Ovary (tissue), 3 donors: ENCODE measurements at regions not wholly inside any gene's neighbourhood (a gene's known extent, or its start where the extent isn't known, plus 50 kb on each side); places are given as distances from the start of the nearest gene placed in this dataset.

Experiments
- EP300 ChIP-seq: sonication (generic); formaldehyde crosslinking; IDR thresholded peaks from one replicate; pipeline ENCODE4 v1.6.1; 2017; ENCODE audit warnings: antibody characterized with exemption
- POLR2A ChIP-seq: fragments of 450-650 bp; IDR thresholded peaks from one replicate; pipeline ENCODE4 v1.6.1; 2017; ENCODE audit warnings: antibody characterized with exemption, mild to moderate bottlenecking, moderate library complexity
- TF ChIP-seq, protein P1 (sequence below), 3 donors: fragments of 450-650 bp in 2 of 3; fragments of 200-600 bp in 1 of 3; IDR thresholded peaks; one replicate each; pipeline versions ENCODE4 v1.5.1 to v1.8.0; 2016 to 2022; ENCODE audit warnings: antibody characterized with exemption in 3 of 3, mild to moderate bottlenecking in 1 of 3
- donor health status: DM: no; HTN: no; CAD: no.

DNA sequence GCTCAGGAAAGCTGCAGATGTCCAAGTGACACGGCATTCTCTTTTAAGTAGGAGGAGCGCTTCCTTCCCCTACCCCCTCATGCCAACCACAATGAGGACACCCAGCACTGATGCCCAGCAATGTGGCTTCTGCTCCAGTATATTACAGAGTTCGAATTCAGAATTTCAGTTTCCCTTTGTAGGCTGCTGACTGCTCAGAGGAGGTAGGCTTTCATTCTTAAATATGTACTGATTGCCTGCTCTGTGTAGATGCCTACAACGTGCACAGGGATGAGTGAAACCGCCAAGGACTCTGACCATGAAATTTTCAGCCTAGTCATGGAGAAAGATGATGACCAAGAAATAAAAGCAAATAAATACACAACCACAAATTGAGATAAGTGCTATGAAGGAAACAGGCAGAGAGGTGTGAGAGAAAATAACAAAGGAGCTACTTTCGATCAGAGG, 50.9 kb upstream of the TNFAIP3 start:
- TF ChIP-seq, protein P1, sequence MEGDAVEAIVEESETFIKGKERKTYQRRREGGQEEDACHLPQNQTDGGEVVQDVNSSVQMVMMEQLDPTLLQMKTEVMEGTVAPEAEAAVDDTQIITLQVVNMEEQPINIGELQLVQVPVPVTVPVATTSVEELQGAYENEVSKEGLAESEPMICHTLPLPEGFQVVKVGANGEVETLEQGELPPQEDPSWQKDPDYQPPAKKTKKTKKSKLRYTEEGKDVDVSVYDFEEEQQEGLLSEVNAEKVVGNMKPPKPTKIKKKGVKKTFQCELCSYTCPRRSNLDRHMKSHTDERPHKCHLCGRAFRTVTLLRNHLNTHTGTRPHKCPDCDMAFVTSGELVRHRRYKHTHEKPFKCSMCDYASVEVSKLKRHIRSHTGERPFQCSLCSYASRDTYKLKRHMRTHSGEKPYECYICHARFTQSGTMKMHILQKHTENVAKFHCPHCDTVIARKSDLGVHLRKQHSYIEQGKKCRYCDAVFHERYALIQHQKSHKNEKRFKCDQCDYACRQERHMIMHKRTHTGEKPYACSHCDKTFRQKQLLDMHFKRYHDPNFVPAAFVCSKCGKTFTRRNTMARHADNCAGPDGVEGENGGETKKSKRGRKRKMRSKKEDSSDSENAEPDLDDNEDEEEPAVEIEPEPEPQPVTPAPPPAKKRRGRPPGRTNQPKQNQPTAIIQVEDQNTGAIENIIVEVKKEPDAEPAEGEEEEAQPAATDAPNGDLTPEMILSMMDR (IDR thresholded peaks at IDR 0.05) = no peak
- TF ChIP-seq POLR2A (no peak), EP300 (no peak)
